ENCODE measurements at regions not wholly inside any gene's neighbourhood (a gene's known extent, or its start where the extent isn't known, plus 50 kb on each side); places are given as distances from the start of the nearest gene placed in this dataset.

GRCh38 chr9:13759551-13759950, 480.1 kb upstream of the MPDZ start:
- Histone ChIP-seq H3K4me3 (replicated peaks; ENCODE audit: insufficient read depth, low read length) (no peak overlapping the region), H3K27ac (replicated peaks) (no peak overlapping the region), H3K27me3 (ENCODE audit: insufficient read depth, poor library complexity, severe bottlenecking) (no peaks in the 10 kb centered on the region)
- no peak for DNase-seq (ENCODE audit: low read depth in 1 of 2, low spot score in 1 of 2)
- TF ChIP-seq SPI1 (IDR thresholded peaks at IDR 0.05; ENCODE audit: borderline replicate concordance, low read depth): no peak
- TF ChIP-seq, protein P1, sequence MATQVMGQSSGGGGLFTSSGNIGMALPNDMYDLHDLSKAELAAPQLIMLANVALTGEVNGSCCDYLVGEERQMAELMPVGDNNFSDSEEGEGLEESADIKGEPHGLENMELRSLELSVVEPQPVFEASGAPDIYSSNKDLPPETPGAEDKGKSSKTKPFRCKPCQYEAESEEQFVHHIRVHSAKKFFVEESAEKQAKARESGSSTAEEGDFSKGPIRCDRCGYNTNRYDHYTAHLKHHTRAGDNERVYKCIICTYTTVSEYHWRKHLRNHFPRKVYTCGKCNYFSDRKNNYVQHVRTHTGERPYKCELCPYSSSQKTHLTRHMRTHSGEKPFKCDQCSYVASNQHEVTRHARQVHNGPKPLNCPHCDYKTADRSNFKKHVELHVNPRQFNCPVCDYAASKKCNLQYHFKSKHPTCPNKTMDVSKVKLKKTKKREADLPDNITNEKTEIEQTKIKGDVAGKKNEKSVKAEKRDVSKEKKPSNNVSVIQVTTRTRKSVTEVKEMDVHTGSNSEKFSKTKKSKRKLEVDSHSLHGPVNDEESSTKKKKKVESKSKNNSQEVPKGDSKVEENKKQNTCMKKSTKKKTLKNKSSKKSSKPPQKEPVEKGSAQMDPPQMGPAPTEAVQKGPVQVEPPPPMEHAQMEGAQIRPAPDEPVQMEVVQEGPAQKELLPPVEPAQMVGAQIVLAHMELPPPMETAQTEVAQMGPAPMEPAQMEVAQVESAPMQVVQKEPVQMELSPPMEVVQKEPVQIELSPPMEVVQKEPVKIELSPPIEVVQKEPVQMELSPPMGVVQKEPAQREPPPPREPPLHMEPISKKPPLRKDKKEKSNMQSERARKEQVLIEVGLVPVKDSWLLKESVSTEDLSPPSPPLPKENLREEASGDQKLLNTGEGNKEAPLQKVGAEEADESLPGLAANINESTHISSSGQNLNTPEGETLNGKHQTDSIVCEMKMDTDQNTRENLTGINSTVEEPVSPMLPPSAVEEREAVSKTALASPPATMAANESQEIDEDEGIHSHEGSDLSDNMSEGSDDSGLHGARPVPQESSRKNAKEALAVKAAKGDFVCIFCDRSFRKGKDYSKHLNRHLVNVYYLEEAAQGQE (IDR thresholded peaks at IDR 0.05; ENCODE audit: insufficient replicate concordance, low read depth): no peak
- TF ChIP-seq POLR2AphosphoS5 (IDR thresholded peaks at IDR 0.05; ENCODE audit: low read depth): no peak
- TF ChIP-seq CTCF (IDR thresholded peaks at IDR 0.05; ENCODE audit: insufficient read depth, low read length): no peak
- TF ChIP-seq GABPA (IDR thresholded peaks at IDR 0.05; ENCODE audit: low read depth): no peak

- DNase-seq (ENCODE audit: low read depth in 1 of 2, low spot score in 1 of 2): no peak
- no peak overlapping the region for H3K27ac ChIP-seq (replicated peaks)
- no peak overlapping the region for H3K4me3 ChIP-seq (replicated peaks; ENCODE audit: insufficient read depth, low read length)
- TF ChIP-seq CTCF (IDR thresholded peaks at IDR 0.05; ENCODE audit: insufficient read depth, low read length) (no peak), SPI1 (IDR thresholded peaks at IDR 0.05; ENCODE audit: borderline replicate concordance, low read depth) (no peak), POLR2AphosphoS5 (IDR thresholded peaks at IDR 0.05; ENCODE audit: low read depth) (no peak), GABPA (IDR thresholded peaks at IDR 0.05; ENCODE audit: low read depth) (no peak)
- TF ChIP-seq, protein P1 (IDR thresholded peaks at IDR 0.05; ENCODE audit: insufficient replicate concordance, low read depth): no peak
- no peaks in the 10 kb centered on the region for H3K27me3 ChIP-seq (ENCODE audit: insufficient read depth, poor library complexity, severe bottlenecking)
Observed at GRCh38 chr9:13758936-13759335, 479.4 kb upstream of the MPDZ start.

DNA sequence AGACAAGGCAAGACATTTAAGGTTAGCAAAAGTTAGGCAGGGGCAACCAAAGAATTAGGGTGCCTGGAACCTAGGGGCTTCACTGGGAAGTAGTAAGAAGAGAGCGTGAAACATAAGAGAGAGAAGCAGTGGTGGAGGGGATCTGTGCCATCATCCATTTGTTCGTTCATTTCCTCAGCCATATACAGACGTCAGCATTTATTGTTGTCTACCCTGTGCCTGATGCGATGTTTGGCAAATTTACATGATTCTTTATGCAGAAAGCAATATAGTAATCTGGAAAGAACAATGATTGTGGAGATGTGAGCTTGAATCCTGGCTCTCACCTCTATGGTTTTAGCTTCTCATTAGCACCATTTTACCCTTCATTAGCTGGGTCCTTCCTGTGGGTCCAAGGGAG, 477.5 kb upstream of the MPDZ start:
- Histone ChIP-seq H3K4me3 (replicated peaks; ENCODE audit: insufficient read depth, low read length) (no peak overlapping the region), H3K27ac (replicated peaks) (no peak overlapping the region), H3K27me3 (ENCODE audit: insufficient read depth, poor library complexity, severe bottlenecking) (no peaks in the 10 kb centered on the region)
- DNase-seq (ENCODE audit: low read depth in 1 of 2, low spot score in 1 of 2): no peak
- no peak for TF ChIP-seq POLR2AphosphoS5 (IDR thresholded peaks at IDR 0.05; ENCODE audit: low read depth)
- TF ChIP-seq GABPA (IDR thresholded peaks at IDR 0.05; ENCODE audit: low read depth): no peak
- TF ChIP-seq SPI1 (IDR thresholded peaks at IDR 0.05; ENCODE audit: borderline replicate concordance, low read depth): no peak
- TF ChIP-seq, protein P1 (IDR thresholded peaks at IDR 0.05; ENCODE audit: insufficient replicate concordance, low read depth): no peak
- no peak for TF ChIP-seq CTCF (IDR thresholded peaks at IDR 0.05; ENCODE audit: insufficient read depth, low read length)
